ENCODE measurements at regions not wholly inside any gene's neighbourhood (a gene's known extent, or its start where the extent isn't known, plus 50 kb on each side); places are given as distances from the start of the nearest gene placed in this dataset.

DNA sequence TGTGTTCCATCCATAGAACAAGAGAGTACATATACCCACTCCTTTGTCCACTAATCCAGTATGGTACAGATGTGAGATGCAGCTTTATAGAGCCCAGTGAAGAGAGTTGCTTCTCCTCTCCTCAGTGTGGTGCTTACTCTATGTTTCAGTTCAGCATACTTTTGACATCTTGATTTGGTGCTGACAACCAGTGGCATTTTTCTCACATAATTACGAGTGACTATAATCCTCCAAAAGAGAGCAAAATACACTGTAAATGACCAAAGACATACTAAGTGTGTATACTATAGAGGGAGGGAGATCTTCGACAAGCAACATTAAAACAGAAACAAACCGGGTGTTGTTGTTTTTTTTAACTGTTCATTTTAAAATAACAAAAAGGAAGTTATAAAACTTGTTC, 191.5 kb downstream of the KLHL28 start:
- intact Hi-C loops (cut with DNase I) = no loop called here
- H3K27me3 ChIP-seq = no peaks in the 10 kb centered on the region
- no peak overlapping the region for H3K27ac ChIP-seq
- no peaks in the 10 kb centered on the region for H3K36me3 ChIP-seq
- ATAC-seq = no peak
- no peaks in the 10 kb centered on the region for H3K4me1 ChIP-seq
- DNase-seq = no peak
- WGBS, 2 donors = 82 to 85% methylated on average over 3 of the region's 3 CpGs
- no peaks in the 10 kb centered on the region for H3K9me3 ChIP-seq
- no peak overlapping the region for H3K4me3 ChIP-seq
- no peak for TF ChIP-seq CTCF (IDR thresholded peaks at IDR 0.05)

DNA sequence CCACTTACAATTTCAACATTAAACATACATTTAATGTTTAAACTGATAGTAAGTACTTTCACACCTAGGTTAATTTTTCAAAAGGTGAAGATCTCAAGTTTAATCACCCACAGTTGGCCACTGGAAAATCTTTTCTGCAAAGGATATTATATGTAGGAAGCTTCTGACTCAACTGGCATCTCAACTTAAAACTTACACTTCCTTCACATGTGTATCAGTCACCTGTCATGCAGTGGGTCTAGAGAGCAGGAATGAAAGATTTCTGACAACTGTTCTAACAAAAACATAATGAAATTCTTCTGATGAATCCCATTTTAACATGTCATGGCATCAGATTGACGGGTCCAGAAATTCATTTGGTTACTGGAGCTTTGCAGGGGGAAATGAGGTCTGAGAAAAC, 192.8 kb downstream of the KLHL28 start:
- 56 to 82% methylated on average over 1 of the region's 1 CpG for WGBS, 2 donors
- DNase-seq (no peak), ATAC-seq (no peak)
- no peaks in the 10 kb centered on the region for H3K36me3 ChIP-seq
- TF ChIP-seq CTCF (IDR thresholded peaks at IDR 0.05) = no peak
- intact Hi-C loops (cut with DNase I) = loop anchor here in 1 of 10 donors (1.0 kb wide), 1 partner anchor 12 kb away; no protein-coding TSS in a partner anchor
- H3K4me3 ChIP-seq = no peak overlapping the region
- no peaks in the 10 kb centered on the region for H3K27me3 ChIP-seq
- no peaks in the 10 kb centered on the region for H3K4me1 ChIP-seq
- H3K27ac ChIP-seq = no peak overlapping the region
- no peaks in the 10 kb centered on the region for H3K9me3 ChIP-seq

- Histone ChIP-seq H3K27me3 (no peaks in the 10 kb centered on the region), H3K36me3 (no peaks in the 10 kb centered on the region), H3K9me3 (no peaks in the 10 kb centered on the region), H3K27ac (no peak overlapping the region), H3K4me3 (no peak overlapping the region), H3K4me1 (no peaks in the 10 kb centered on the region)
- 86 to 87% methylated on average over 5 of the region's 5 CpGs for WGBS, 2 donors
- TF ChIP-seq CTCF (IDR thresholded peaks at IDR 0.05) = no peak
- ATAC-seq = no peak
- DNase-seq = no peak
- intact Hi-C loops (cut with DNase I) = no loop called here
These were observed 194.0 kb downstream of the KLHL28 start for GRCh38 chr14:44767646-44768173.

GRCh38 chr14:44766285-44766684, 195.5 kb downstream of the KLHL28 start:
- DNase-seq = no peak
- Histone ChIP-seq H3K27ac (no peak overlapping the region), H3K9me3 (no peaks in the 10 kb centered on the region), H3K27me3 (no peaks in the 10 kb centered on the region), H3K4me3 (no peak overlapping the region), H3K4me1 (no peaks in the 10 kb centered on the region), H3K36me3 (no peaks in the 10 kb centered on the region)
- ATAC-seq = no peak
- TF ChIP-seq CTCF (IDR thresholded peaks at IDR 0.05) = no peak
- intact Hi-C loops (cut with DNase I) = no loop called here
- WGBS, 2 donors = 90% methylated on average over 1 of the region's 1 CpG

All from heart right ventricle (tissue), 16 donors.